ENCODE measurements at regions not wholly inside any gene's neighbourhood (a gene's known extent, or its start where the extent isn't known, plus 50 kb on each side); places are given as distances from the start of the nearest gene placed in this dataset.

- Mint-ChIP-seq H3K4me3 (no peak overlapping the region), H3K4me1 (no peaks in the 10 kb centered on the region), H3K27me3 (no peaks in the 10 kb centered on the region), H3K27ac (no peak overlapping the region), H3K36me3 (ENCODE audit: low read depth) (no peaks in the 10 kb centered on the region), H3K9me3 (no peaks in the 10 kb centered on the region)
- ChIA-PET POLR2A (no interaction called here), CTCF (no interaction called here)
- DNase-seq: no peak
Observed at GRCh38 chr18:75581336-75582131, 154.0 kb upstream of the SMIM21 start.

DNA sequence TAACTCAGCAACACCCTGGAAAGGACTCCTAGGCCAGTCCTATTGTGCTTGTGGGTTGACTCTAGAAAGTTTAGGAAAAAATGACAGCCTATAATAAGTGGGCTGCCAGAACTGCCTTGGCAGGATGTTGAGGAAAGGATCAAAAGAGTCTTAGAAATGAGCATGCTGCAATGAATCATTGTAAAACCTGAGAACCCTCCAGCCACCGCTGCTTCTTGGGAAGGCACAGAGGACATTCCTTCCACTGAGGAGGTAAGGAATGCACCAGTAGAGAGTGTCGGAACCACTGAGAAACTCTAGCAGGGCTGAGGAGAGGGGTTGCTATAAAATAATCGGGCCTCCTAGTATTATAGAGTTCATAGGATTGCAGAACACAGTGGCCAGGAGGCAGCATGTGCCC, 146.7 kb upstream of the SMIM21 start:
- H3K4me3 Mint-ChIP-seq: no peak overlapping the region
- CTCF ChIA-PET: no interaction called here

GRCh38 chr18:75563150-75563549, 135.6 kb upstream of the SMIM21 start:
- H3K27me3 Mint-ChIP-seq: no peaks in the 10 kb centered on the region
- no peak overlapping the region for H3K4me3 Mint-ChIP-seq
- CTCF ChIA-PET: no interaction called here

More for the DNA sequence above, 146.7 kb upstream of the SMIM21 start:
- Mint-ChIP-seq H3K27me3 (no peaks in the 10 kb centered on the region), H3K9me3 (no peaks in the 10 kb centered on the region), H3K27ac (no peak overlapping the region), H3K4me1 (no peaks in the 10 kb centered on the region), H3K36me3 (ENCODE audit: low read depth) (no peaks in the 10 kb centered on the region)
- POLR2A ChIA-PET: no interaction called here
- DNase-seq: no peak

GRCh38 chr18:75562216-75562615, 134.7 kb upstream of the SMIM21 start:
- no peak for DNase-seq
- H3K9me3 Mint-ChIP-seq: no peaks in the 10 kb centered on the region
- no peak overlapping the region for H3K27ac Mint-ChIP-seq
- H3K27me3 Mint-ChIP-seq: no peaks in the 10 kb centered on the region
- H3K36me3 Mint-ChIP-seq (ENCODE audit: low read depth): no peaks in the 10 kb centered on the region
- POLR2A ChIA-PET: no interaction called here
- H3K4me3 Mint-ChIP-seq: no peak overlapping the region
- no peaks in the 10 kb centered on the region for H3K4me1 Mint-ChIP-seq
- CTCF ChIA-PET: no interaction called here

More at GRCh38 chr18:75563150-75563549, 135.6 kb upstream of the SMIM21 start:
- Mint-ChIP-seq H3K27ac (no peak overlapping the region), H3K36me3 (ENCODE audit: low read depth) (no peaks in the 10 kb centered on the region), H3K4me1 (no peaks in the 10 kb centered on the region), H3K9me3 (no peaks in the 10 kb centered on the region)
- POLR2A ChIA-PET: no interaction called here
- no peak for DNase-seq

DNA sequence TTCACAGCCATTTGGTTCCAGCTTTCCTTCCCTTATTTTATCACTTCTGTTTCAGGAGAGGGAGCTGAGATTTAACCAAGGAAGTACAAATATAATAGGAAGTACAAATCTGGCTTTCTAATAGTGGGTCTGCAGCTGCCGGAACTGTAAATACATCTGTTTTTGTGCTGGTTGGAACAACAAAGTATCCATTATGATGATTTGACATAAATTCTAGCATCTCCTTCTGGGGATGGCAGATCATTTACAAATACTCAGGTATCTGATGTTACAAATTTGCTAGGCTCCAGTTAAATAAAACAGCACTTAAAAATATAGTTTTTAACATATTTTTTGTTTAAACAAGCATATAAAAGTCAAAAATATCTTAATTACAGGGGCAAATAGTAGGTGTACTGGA, 131.3 kb upstream of the SMIM21 start:
- CTCF ChIA-PET: no interaction called here
- no peak overlapping the region for H3K4me3 Mint-ChIP-seq
- POLR2A ChIA-PET: no interaction called here
- no peak overlapping the region for H3K27ac Mint-ChIP-seq
- DNase-seq: no peak
- no peaks in the 10 kb centered on the region for H3K9me3 Mint-ChIP-seq
- no peaks in the 10 kb centered on the region for H3K27me3 Mint-ChIP-seq
- H3K4me1 Mint-ChIP-seq: no peaks in the 10 kb centered on the region
- no peaks in the 10 kb centered on the region for H3K36me3 Mint-ChIP-seq (ENCODE audit: low read depth)

DNA sequence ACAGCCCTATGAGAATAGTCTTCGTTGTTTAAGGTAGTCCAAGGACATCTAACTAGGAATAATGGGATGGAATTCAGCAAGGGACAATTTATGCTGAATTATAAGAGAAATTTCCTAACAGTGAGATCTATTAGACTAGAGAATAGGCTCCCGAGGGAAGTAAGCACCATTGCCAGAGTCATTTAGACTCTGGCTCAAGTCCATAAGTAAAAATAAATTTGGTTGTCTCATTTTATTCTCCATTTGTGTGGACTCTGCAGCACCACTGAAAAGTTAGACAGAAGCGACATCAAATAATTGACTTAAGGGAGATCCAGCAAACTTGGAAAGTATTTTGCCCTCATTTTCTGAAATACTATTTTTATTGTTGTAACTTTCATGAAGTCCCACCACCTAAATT, 129.3 kb upstream of the SMIM21 start:
- Mint-ChIP-seq H3K36me3 (ENCODE audit: low read depth) (no peaks in the 10 kb centered on the region), H3K27me3 (no peaks in the 10 kb centered on the region), H3K4me3 (no peak overlapping the region), H3K27ac (no peak overlapping the region), H3K4me1 (no peaks in the 10 kb centered on the region), H3K9me3 (no peaks in the 10 kb centered on the region)
- ChIA-PET CTCF (no interaction called here), POLR2A (no interaction called here)
- no peak for DNase-seq

DNA sequence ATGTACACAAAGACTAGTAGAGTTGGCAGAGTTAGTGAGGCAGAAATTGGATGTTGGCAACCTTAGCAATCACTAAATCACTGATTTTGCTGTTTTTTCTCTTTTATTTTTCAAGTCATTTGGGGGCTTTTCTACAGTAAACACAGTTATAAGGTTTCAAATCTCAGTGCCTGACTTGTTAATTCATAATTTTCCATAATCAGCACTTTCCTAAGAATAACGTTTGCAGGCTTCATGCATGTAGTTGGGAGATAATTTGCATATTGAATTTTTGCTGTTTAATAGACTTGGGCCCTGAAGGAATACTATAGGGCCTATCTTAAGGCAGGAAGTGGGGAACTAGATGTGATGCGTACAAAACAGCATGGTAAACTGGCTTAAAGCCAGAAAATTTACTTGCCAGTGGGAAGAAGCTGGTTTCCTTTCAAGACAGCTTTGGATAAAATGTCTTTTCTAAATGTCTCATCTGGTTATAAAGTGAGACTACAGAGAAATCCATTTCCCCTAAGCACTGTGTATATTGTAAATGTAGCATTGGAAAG, 127.2 kb upstream of the SMIM21 start:
- H3K9me3 Mint-ChIP-seq: no peaks in the 10 kb centered on the region
- no peaks in the 10 kb centered on the region for H3K36me3 Mint-ChIP-seq (ENCODE audit: low read depth)
- DNase-seq: no peak
- ChIA-PET POLR2A (no interaction called here), CTCF (no interaction called here)
- no peaks in the 10 kb centered on the region for H3K27me3 Mint-ChIP-seq
- no peaks in the 10 kb centered on the region for H3K4me1 Mint-ChIP-seq
- no peak overlapping the region for H3K27ac Mint-ChIP-seq
- H3K4me3 Mint-ChIP-seq: no peak overlapping the region

DNA sequence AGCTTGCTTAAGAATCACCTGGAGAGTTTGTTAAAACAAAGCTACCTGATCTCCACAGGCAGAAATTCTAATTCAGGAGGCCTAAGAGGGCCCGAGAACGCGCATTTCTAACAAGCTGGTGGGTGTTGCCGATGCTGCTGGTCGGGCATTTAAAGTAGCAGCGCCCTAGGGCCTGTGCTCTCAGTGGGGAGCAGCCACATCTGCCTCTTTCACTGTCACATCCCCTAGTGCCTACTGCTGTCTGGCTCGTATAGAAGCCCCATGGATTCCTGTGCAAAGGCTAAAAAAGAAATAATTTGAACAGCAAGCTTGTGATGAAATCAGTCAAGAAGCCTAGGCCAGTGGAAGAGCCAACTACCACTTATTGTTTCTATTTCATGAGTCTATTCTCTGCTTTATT, 126.7 kb upstream of the SMIM21 start:
- Mint-ChIP-seq H3K27me3 (no peaks in the 10 kb centered on the region), H3K36me3 (ENCODE audit: low read depth) (no peaks in the 10 kb centered on the region), H3K4me1 (no peaks in the 10 kb centered on the region), H3K4me3 (no peak overlapping the region), H3K27ac (no peak overlapping the region), H3K9me3 (no peaks in the 10 kb centered on the region)
- CTCF ChIA-PET: no interaction called here
- POLR2A ChIA-PET: no interaction called here
- DNase-seq: no peak

GRCh38 chr18:75553021-75553420, 125.5 kb upstream of the SMIM21 start:
- DNase-seq: no peak
- H3K4me3 Mint-ChIP-seq: no peak overlapping the region

DNA sequence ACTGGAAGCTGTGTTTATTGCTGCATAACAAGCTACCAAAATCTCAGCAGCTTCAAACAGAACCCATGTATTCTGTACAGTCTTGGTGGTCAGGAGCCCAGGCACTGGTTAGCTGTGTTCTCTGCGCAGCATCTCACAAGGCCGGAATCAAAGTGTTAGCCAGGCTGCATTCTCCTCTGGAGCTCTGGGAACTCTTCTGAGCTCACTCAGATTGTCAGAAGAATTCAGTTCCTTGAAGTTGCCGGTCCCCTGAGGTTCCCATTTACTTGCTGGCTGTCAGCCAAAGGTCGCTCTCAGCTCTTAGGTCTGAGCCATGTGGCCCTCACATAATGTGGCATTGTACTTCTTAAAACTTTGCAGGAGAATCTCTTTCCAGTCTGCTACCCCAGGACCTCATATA, 123.6 kb upstream of the SMIM21 start:
- no peak overlapping the region for H3K27ac Mint-ChIP-seq
- ChIA-PET CTCF (no interaction called here), POLR2A (no interaction called here)
- no peaks in the 10 kb centered on the region for H3K36me3 Mint-ChIP-seq (ENCODE audit: low read depth)
- H3K27me3 Mint-ChIP-seq: no peaks in the 10 kb centered on the region
- no peak overlapping the region for H3K4me3 Mint-ChIP-seq
- H3K4me1 Mint-ChIP-seq: peaks cover 1% of the 10 kb centered on the region
- no peak for DNase-seq
- H3K9me3 Mint-ChIP-seq: no peaks in the 10 kb centered on the region

More at GRCh38 chr18:75553021-75553420, 125.5 kb upstream of the SMIM21 start:
- H3K27me3 Mint-ChIP-seq: no peaks in the 10 kb centered on the region
- CTCF ChIA-PET: interaction anchor here (0.5 kb wide), 1 partner anchor 154 kb away, joined by 3 read pairs; no protein-coding TSS in a partner anchor
- POLR2A ChIA-PET: no interaction called here
- H3K36me3 Mint-ChIP-seq (ENCODE audit: low read depth): no peaks in the 10 kb centered on the region
- H3K9me3 Mint-ChIP-seq: no peaks in the 10 kb centered on the region
- H3K4me1 Mint-ChIP-seq: peaks cover 1% of the 10 kb centered on the region
- no peak overlapping the region for H3K27ac Mint-ChIP-seq

GRCh38 chr18:75548353-75548905, 120.9 kb upstream of the SMIM21 start:
- Mint-ChIP-seq H3K9me3 (no peaks in the 10 kb centered on the region), H3K27me3 (no peaks in the 10 kb centered on the region), H3K4me3 (no peak overlapping the region), H3K4me1 (peaks cover 1% of the 10 kb centered on the region), H3K27ac (no peak overlapping the region), H3K36me3 (ENCODE audit: low read depth) (no peaks in the 10 kb centered on the region)
- POLR2A ChIA-PET: no interaction called here
- CTCF ChIA-PET: no interaction called here
- no peak for DNase-seq

GRCh38 chr18:75546964-75547363, 119.5 kb upstream of the SMIM21 start:
- no peaks in the 10 kb centered on the region for H3K9me3 Mint-ChIP-seq
- ChIA-PET CTCF (no interaction called here), POLR2A (no interaction called here)
- H3K27ac Mint-ChIP-seq: no peak overlapping the region
- DNase-seq: no peak
- no peak overlapping the region for H3K4me3 Mint-ChIP-seq
- H3K4me1 Mint-ChIP-seq: peaks cover 1% of the 10 kb centered on the region
- H3K27me3 Mint-ChIP-seq: peaks cover 4% of the 10 kb centered on the region
- H3K36me3 Mint-ChIP-seq (ENCODE audit: low read depth): no peaks in the 10 kb centered on the region

DNA sequence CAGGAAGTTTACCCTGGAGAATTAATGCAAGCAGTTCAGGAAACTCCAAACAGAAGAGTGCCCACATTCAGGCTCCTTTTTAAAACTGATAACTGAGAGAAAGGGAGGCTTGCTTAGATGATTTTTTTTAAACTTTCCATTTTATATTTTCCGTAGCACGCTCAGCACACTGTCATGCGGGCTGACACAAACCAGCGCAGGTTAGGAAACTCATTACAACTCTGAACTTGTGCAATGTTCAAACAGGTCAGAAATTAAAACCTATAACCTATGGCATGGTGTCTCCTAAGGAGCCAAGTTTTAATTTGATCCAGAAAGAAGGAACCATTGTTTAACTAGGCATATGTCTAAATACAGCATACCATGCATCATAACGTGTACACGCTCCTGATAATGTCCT, 117.7 kb upstream of the SMIM21 start:
- no peaks in the 10 kb centered on the region for H3K36me3 Mint-ChIP-seq (ENCODE audit: low read depth)
- no peaks in the 10 kb centered on the region for H3K9me3 Mint-ChIP-seq
- no peak for DNase-seq
- H3K27ac Mint-ChIP-seq: no peak overlapping the region
- no peak overlapping the region for H3K4me3 Mint-ChIP-seq
- H3K27me3 Mint-ChIP-seq: peaks cover 12% of the 10 kb centered on the region
- ChIA-PET POLR2A (no interaction called here), CTCF (no interaction called here)
- H3K4me1 Mint-ChIP-seq: peaks cover 1% of the 10 kb centered on the region

- no peak overlapping the region for H3K27ac Mint-ChIP-seq
- ChIA-PET CTCF (no interaction called here), POLR2A (no interaction called here)
- no peak for DNase-seq
- no peaks in the 10 kb centered on the region for H3K36me3 Mint-ChIP-seq (ENCODE audit: low read depth)
- peaks cover 1% of the 10 kb centered on the region for H3K4me1 Mint-ChIP-seq
- no peaks in the 10 kb centered on the region for H3K9me3 Mint-ChIP-seq
- H3K27me3 Mint-ChIP-seq: peaks cover 17% of the 10 kb centered on the region
- no peak overlapping the region for H3K4me3 Mint-ChIP-seq
Observed at GRCh38 chr18:75544496-75544895, 117.0 kb upstream of the SMIM21 start.
